Duodenal mucosa (tissue), 2 donors: ENCODE measurements at regions not wholly inside any gene's neighbourhood (a gene's known extent, or its start where the extent isn't known, plus 50 kb on each side); places are given as distances from the start of the nearest gene placed in this dataset.

Experiments
- H3K27ac ChIP-seq: one replicate; pipeline ENCODE4 v1.7.0; 2013; ENCODE audit warnings: low read depth, low read length
- H3K27me3 ChIP-seq, 2 donors: one replicate each; pipeline ENCODE4 v1.7.0; 2013; ENCODE audit warnings: low read length in 2 of 2, control low read depth in 1 of 2; ENCODE audit not compliant: insufficient read depth in 2 of 2, control insufficient read depth in 1 of 2
- H3K36me3 ChIP-seq, 2 donors: one replicate each; pipeline ENCODE4 v1.7.0; 2013; ENCODE audit warnings: low read length in 2 of 2, control low read depth in 1 of 2; ENCODE audit not compliant: insufficient read depth in 2 of 2, control insufficient read depth in 1 of 2
- H3K4me1 ChIP-seq, 2 donors: one replicate each; pipeline ENCODE4 v1.7.0; 2013; ENCODE audit warnings: low read length in 2 of 2, control low read depth in 1 of 2; ENCODE audit not compliant: insufficient read depth in 2 of 2, control insufficient read depth in 1 of 2
- H3K4me3 ChIP-seq, 2 donors: one replicate each; pipeline ENCODE4 v1.7.0; 2013; ENCODE audit warnings: low read length in 2 of 2, low read depth in 1 of 2
- H3K9ac ChIP-seq, 2 donors: one replicate each; pipeline ENCODE4 v1.7.0; 2013; ENCODE audit warnings: low read length in 2 of 2, low read depth in 1 of 2
- H3K9me3 ChIP-seq, 2 donors: one replicate each; pipeline ENCODE4 v1.7.0; 2013; ENCODE audit warnings: low read length in 2 of 2, control low read depth in 1 of 2; ENCODE audit not compliant: control insufficient read depth in 1 of 2

DNA sequence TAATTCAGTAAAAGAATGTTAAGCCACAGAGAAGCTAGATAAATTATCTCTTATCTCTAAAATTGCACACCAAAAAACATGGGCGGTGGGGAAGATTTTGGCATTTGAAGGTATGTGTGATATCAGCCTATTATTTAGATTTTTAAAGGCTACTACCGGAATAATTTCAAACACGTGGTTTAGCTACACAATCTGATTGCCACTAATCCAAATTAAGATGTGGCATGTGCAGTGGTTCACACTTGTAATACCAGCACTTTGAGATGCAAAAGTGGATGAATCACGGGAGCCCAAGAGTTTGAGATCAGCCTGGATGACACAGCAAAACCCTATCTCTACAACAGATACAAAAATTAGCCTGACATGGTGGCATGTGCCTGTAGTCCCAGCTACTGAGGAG, 584.5 kb downstream of the HS3ST4 start:
- no peaks in the 10 kb centered on the region for H3K27me3 ChIP-seq
- no peaks in the 10 kb centered on the region for H3K4me1 ChIP-seq
- H3K9ac ChIP-seq, result no peak overlapping the region
- H3K36me3 ChIP-seq, result no peaks in the 10 kb centered on the region
- no peak overlapping the region for H3K4me3 ChIP-seq
- H3K9me3 ChIP-seq, result peaks cover 0 to 13% of the 10 kb centered on the region in 2 donors
- no peak overlapping the region for H3K27ac ChIP-seq

DNA sequence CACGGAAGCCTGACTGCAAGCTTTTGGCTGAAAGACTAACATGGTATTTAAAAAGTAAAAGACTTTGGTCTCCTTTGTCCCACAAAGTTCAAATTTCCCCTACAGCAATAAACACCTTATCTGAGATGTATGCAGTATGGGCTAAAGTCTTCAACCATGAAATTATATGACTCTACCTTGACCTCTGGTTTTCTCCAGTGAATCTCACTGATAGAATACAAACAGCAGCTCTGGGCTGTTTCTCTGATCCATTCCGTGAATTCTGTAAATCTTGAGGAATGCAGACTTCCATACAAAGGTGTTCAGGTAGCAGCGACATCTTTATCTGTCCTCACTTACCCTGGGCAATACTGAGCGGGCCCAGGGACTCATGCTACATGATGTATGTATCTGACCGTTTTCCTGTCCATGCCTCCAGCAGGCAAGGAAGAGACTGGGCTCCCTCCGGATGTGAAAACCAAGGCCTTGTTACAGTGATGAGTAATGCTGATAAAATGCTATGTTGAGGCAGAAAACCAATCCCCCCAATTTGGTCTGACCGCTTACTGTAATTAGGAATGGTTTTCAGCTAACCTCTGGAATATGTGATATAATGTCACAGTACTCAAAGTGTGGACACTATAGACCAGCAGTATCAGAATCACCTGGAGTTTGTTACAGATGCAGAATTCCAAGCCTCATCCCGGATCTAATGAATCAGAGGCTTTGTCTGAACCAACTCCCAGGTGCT, 589.8 kb downstream of the HS3ST4 start:
- Histone ChIP-seq H3K36me3 (no peaks in the 10 kb centered on the region), H3K4me3 (no peak overlapping the region), H3K9ac (no peak overlapping the region), H3K27ac (no peak overlapping the region), H3K4me1 (no peaks in the 10 kb centered on the region), H3K9me3 (peaks cover 0 to 14% of the 10 kb centered on the region in 2 donors), H3K27me3 (no peaks in the 10 kb centered on the region)

DNA sequence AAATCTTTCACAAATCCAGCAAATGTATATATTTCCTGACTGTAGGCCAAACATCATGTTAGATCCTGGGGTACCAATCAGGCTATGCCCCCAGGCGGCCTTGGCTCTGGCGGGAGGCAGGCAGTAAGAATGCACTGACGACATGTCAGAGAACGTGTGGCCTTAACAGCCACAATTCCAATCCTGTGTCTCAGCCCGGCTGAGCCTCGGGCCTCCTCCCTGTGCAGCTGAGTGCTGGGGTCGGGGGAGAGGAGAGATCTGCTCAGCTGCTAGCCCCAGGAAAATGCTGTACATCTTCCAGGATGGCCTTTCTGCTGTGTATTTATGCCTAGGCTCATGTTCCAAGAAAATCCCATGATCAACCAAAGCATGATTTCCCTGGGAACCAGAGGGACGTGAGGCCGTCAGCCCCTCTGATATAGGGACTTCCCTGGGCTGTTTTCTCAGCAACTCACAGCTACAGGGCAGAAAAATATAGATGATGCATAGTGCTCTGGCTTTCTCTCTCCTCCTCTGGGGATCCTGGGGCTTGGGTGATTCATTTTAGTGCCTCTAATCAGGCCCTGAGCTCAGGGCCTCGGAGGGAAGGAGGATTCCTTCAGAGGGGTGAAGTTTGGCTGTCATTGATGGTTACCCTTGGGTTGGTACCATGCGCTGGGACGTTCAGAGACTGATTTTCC, 604.0 kb downstream of the HS3ST4 start:
- Histone ChIP-seq H3K9me3 (peaks cover 0 to 6% of the 10 kb centered on the region in 2 donors), H3K36me3 (no peaks in the 10 kb centered on the region), H3K27ac (no peak overlapping the region), H3K4me3 (no peak overlapping the region), H3K4me1 (no peaks in the 10 kb centered on the region), H3K9ac (no peak overlapping the region), H3K27me3 (no peaks in the 10 kb centered on the region)

DNA sequence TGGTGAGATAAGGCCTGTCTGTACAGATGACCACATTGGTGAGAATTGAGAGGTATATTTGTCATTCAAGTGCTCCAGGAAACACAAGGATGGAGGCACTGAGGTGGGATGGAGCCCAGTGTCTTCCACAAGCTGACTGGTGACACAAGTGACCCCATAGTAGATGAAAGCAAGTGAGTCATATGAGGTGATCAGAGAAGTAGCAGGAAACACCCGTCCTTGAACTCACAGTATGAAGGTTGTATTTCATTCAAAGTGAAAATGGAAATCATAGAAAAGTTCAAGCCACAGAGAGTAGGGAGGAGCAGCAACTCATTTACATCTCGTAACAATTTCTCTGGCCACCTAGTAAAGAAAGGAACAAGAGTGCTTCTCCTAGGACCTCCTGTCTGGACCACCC, 609.8 kb downstream of the HS3ST4 start:
- no peaks in the 10 kb centered on the region for H3K36me3 ChIP-seq
- H3K9ac ChIP-seq, result no peak overlapping the region
- H3K27me3 ChIP-seq, result no peaks in the 10 kb centered on the region
- no peak overlapping the region for H3K27ac ChIP-seq
- H3K4me1 ChIP-seq, result no peaks in the 10 kb centered on the region
- peaks cover 0 to 6% of the 10 kb centered on the region in 2 donors for H3K9me3 ChIP-seq
- H3K4me3 ChIP-seq, result no peak overlapping the region

DNA sequence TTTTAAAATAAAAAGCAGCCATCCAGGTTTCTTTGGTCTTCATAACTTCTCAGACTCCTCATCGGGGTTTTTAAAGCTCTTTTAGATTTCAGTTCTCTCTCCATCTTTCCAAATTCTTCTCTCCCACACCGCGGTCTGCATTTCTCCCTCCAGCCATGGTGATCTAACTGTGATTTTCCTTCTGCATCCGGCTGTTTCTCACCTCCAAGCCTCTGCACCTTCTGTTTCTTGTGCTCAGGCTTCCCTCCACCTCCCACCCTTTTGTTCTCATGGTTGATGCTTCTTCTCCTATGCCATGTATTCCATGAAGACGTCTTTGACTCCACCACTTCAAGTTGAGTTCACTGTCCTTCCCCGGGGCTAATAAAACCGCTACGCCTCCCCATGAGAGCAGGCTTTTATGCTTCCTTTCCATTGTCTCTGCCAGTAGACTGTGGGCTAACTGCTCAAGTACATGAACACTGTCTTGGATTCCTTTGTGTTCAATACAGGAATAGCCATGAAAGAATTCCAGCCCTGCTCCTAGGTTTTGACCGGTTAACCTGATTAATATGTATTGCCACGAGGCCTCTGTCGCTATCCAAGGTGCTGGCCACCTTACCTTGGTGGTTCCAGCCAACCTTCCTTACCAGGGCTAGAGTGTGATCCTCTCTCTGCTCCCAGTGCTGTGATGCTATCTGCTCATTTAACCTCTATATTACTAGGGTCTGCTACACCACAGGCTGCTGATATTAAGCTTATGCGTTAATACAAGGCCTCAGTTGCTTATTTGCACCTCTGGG, 625.1 kb downstream of the HS3ST4 start:
- peaks cover 2 to 3% of the 10 kb centered on the region in 2 donors for H3K9me3 ChIP-seq
- H3K36me3 ChIP-seq, result no peaks in the 10 kb centered on the region
- H3K4me1 ChIP-seq, result no peaks in the 10 kb centered on the region
- H3K27me3 ChIP-seq, result no peaks in the 10 kb centered on the region
- H3K27ac ChIP-seq, result no peak overlapping the region
- H3K4me3 ChIP-seq, result no peak overlapping the region
- no peak overlapping the region for H3K9ac ChIP-seq

DNA sequence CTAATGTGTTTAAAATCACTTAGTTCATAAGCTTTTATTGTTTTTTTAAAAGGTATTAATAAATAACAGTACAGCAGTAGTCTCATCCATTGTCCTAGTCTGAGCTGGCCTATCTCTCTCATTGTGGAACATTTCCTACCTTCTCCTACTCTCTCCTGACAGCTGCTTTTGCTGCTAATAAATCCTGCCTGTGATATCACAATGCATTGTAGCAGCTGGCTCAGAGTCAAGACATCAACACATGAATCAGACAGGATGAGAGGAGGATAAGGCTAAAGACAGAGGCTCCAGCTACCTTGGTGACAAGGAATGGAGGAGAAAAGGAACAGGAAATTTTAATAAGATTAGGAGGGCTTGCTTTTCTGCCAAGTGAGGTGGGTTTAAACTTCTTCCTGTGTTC, 626.1 kb downstream of the HS3ST4 start:
- Histone ChIP-seq H3K9ac (no peak overlapping the region), H3K27ac (no peak overlapping the region), H3K9me3 (peaks cover 2 to 6% of the 10 kb centered on the region in 2 donors), H3K27me3 (no peaks in the 10 kb centered on the region), H3K4me1 (no peaks in the 10 kb centered on the region), H3K4me3 (no peak overlapping the region), H3K36me3 (no peaks in the 10 kb centered on the region)

DNA sequence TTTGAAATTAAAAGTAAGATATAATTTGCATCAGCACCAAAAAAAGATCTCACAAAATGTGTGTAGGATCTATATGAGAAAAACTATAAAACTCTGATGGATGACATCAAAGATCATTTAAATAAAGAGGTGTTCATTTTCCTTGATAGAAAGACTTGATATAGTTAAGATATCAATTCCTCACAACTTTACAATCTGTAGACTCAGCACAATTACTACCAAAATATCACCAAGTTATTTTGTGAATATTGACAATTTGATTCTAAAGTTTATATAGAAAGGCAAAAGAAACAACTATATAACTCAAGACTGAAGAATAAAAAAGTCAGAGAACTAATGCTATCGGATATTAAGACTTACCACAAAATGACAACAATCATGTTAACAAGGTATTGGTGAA, 638.9 kb downstream of the HS3ST4 start:
- Histone ChIP-seq H3K36me3 (no peaks in the 10 kb centered on the region), H3K27me3 (no peaks in the 10 kb centered on the region), H3K4me1 (no peaks in the 10 kb centered on the region), H3K9ac (no peak overlapping the region), H3K27ac (no peak overlapping the region), H3K9me3 (peaks cover 3 to 6% of the 10 kb centered on the region in 2 donors), H3K4me3 (no peak overlapping the region)

DNA sequence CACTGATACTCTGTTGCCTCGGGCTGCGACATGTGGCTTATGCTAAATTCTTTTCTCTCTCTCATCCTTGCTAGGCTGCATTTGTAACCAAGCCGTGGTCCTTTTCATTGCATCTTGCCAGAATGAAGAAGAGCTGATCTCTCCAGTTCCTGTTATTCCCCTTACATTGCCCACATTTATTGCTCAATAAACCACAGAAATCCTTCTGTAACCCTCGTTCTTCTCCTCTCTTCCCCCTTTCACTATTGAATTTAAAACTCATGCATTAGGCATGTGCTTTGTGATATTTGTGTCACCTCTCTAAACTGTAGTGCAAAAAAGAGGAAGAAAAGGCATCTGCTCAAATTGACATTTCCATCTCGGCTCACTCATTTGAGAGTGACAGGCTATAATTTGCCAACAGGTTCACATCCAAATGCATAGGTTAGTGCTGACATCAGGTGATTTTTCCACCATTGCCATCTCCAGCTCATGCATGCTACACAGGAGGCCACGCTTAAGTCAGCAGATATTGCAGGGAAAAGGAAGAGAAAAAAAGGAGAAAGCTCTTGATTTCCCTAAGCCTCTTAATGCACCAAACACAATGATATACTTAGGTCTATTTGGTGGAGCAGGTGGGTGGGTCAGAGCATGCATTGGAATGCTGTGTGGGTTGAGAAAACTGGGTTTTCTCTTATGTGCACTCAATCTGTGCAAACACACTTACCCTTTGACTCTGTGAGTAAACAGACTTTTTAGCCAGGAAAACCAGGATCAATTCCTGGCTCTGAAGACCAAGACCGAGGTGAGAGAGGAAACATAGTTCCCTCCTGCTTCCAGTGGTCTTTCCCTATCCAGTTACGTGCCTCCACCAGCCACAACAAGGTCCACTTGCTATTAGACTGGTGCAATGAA, 642.7 kb downstream of the HS3ST4 start:
- Histone ChIP-seq H3K4me1 (no peaks in the 10 kb centered on the region), H3K4me3 (no peak overlapping the region), H3K9me3 (no peaks in the 10 kb centered on the region), H3K27me3 (no peaks in the 10 kb centered on the region), H3K27ac (no peak overlapping the region), H3K9ac (no peak overlapping the region), H3K36me3 (no peaks in the 10 kb centered on the region)

DNA sequence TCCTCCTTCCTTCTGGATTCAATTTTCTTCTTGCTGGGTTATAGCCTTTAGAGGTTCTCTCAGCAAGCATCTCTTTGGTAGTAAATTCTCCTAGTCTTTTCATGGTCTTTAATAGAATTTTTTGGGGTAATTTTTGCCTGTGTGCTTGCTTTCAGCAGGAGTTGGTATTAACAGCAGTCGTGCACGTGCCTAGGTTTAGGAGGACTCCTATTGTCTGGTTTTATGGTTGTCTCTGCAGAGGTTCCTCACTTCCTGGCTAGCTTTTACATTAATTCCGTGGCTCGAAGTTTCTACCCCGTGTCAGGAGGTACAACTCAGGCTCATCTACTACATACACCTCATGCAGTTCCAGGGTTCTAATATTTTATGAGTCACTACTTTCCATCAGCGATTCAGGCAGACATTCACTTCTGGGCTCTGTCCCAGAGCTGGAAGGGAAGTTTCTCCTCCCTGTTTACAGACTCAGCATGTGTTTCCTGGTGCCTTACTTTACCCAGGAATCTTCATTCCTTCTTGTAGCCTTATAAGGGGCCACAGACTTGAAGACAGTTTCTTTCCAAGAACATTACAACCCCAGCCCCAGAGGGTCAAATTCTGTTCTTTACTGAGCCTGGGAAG, 643.6 kb downstream of the HS3ST4 start:
- Histone ChIP-seq H3K36me3 (no peaks in the 10 kb centered on the region), H3K4me3 (no peak overlapping the region), H3K9me3 (no peaks in the 10 kb centered on the region), H3K4me1 (no peaks in the 10 kb centered on the region), H3K27ac (no peak overlapping the region), H3K9ac (no peak overlapping the region), H3K27me3 (no peaks in the 10 kb centered on the region)
